Glutamatergic neuron (in vitro differentiated cells): ENCODE measurements at regions not wholly inside any gene's neighbourhood (a gene's known extent, or its start where the extent isn't known, plus 50 kb on each side); places are given as distances from the start of the nearest gene placed in this dataset.

Experiments
- DNase-seq: peaks from one replicate; pipeline ENCODE4 v3.0.0; 2022
- H3K27ac Mint-ChIP-seq: one replicate; pipeline ENCODE4 v1.8.0; 2020; ENCODE audit warnings: mild to moderate bottlenecking, mixed read lengths, inconsistent platforms; ENCODE audit not compliant: unreplicated experiment
- H3K27me3 Mint-ChIP-seq: one replicate; pipeline ENCODE4 v1.8.0; 2020; ENCODE audit warnings: mild to moderate bottlenecking, moderate library complexity, mixed read lengths, inconsistent platforms; ENCODE audit not compliant: unreplicated experiment
- H3K36me3 Mint-ChIP-seq: one replicate; pipeline ENCODE4 v1.8.0; 2020; ENCODE audit warnings: mild to moderate bottlenecking, mixed read lengths, inconsistent platforms; ENCODE audit not compliant: unreplicated experiment
- H3K4me1 Mint-ChIP-seq: one replicate; pipeline ENCODE4 v1.8.0; 2020; ENCODE audit warnings: mild to moderate bottlenecking, low read depth, mixed read lengths, inconsistent platforms; ENCODE audit not compliant: unreplicated experiment
- H3K4me3 Mint-ChIP-seq: one replicate; pipeline ENCODE4 v1.8.0; 2020; ENCODE audit warnings: mild to moderate bottlenecking, mixed read lengths, inconsistent platforms; ENCODE audit not compliant: unreplicated experiment
- H3K9me3 Mint-ChIP-seq: one replicate; pipeline ENCODE4 v1.8.0; 2020; ENCODE audit warnings: mild to moderate bottlenecking, moderate library complexity, mixed read lengths, inconsistent platforms; ENCODE audit not compliant: unreplicated experiment
- TF ChIP-seq, protein P1 (sequence below): fragments of 200-600 bp; sonication (generic); IDR thresholded peaks from one replicate; pipeline ENCODE4 v1.5.0; 2021; ENCODE audit not compliant: partially characterized antibody, unreplicated experiment

DNA sequence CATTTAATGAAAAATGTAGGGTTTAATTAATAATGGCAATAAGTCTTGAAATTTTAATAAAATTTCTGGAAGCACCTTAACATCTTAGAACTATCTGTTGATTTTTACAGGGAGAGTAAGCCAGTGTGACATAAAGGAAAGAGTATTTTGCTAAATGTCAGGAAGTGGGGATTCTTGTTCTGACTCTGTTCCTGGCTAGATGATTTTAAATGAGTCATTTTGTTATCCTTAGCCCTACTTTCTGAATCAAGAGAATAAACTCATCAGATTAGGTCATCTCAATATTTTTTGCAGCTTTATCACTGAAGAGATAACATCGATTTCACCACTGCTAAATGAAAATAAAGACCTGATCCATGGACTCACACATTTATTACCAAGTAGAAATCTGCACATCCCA is 377.5 kb upstream of the CYRIA start:
- Mint-ChIP-seq H3K4me1 (no peaks in the 10 kb centered on the region), H3K36me3 (no peaks in the 10 kb centered on the region)
- TF ChIP-seq, protein P1, sequence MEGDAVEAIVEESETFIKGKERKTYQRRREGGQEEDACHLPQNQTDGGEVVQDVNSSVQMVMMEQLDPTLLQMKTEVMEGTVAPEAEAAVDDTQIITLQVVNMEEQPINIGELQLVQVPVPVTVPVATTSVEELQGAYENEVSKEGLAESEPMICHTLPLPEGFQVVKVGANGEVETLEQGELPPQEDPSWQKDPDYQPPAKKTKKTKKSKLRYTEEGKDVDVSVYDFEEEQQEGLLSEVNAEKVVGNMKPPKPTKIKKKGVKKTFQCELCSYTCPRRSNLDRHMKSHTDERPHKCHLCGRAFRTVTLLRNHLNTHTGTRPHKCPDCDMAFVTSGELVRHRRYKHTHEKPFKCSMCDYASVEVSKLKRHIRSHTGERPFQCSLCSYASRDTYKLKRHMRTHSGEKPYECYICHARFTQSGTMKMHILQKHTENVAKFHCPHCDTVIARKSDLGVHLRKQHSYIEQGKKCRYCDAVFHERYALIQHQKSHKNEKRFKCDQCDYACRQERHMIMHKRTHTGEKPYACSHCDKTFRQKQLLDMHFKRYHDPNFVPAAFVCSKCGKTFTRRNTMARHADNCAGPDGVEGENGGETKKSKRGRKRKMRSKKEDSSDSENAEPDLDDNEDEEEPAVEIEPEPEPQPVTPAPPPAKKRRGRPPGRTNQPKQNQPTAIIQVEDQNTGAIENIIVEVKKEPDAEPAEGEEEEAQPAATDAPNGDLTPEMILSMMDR: no peak

DNA sequence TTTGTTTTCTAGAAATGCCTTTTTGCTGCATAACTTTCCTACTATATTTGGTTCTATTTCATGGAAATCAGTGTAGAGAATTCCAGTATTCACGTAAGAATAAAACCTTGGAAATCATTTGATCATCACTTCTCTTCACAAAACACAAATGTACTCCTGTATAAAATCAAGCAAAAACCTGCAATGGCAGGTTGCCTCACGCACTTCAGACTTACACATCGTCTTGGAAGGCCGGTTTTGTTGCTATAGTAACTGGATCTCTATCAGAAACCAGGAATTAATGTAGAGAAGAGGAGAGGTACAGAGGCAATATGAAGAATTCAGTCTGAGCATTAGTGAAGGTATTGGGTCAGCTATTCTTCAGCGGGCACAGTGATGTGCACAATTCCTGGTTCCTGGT is 370.7 kb upstream of the CYRIA start:
- Mint-ChIP-seq H3K36me3 (no peaks in the 10 kb centered on the region), H3K4me1 (no peaks in the 10 kb centered on the region), H3K27ac (no peak overlapping the region), H3K27me3 (no peaks in the 10 kb centered on the region), H3K9me3 (no peaks in the 10 kb centered on the region), H3K4me3 (no peak overlapping the region)
- TF ChIP-seq, protein P1: no peak
- DNase-seq: no peak

More for the DNA sequence above, 377.5 kb upstream of the CYRIA start:
- Mint-ChIP-seq H3K4me3 (no peak overlapping the region), H3K27ac (no peak overlapping the region), H3K9me3 (no peaks in the 10 kb centered on the region), H3K27me3 (no peaks in the 10 kb centered on the region)
- no peak for DNase-seq

DNA sequence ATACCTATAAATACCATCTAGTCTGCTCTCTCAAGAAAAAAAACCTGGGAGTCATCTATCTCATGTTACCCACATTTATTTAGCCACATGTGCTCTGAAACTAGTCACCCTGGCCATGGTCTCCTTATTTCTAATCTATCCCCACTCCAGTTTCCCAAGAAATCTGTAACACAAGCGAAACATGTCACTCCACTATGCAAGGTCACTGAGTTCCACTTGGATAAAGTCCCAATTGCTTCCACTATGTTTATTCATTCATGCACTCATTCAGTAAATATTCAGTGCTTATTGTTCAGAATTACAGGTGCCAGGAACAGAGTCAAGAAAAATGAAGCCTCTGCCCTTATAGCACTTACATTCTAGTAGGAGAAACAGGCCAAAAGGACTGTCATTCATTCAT is 369.4 kb upstream of the CYRIA start:
- Mint-ChIP-seq H3K4me3 (no peak overlapping the region), H3K4me1 (no peaks in the 10 kb centered on the region), H3K27ac (no peak overlapping the region), H3K27me3 (no peaks in the 10 kb centered on the region), H3K36me3 (no peaks in the 10 kb centered on the region), H3K9me3 (no peaks in the 10 kb centered on the region)
- no peak for DNase-seq
- TF ChIP-seq, protein P1: no peak

DNA sequence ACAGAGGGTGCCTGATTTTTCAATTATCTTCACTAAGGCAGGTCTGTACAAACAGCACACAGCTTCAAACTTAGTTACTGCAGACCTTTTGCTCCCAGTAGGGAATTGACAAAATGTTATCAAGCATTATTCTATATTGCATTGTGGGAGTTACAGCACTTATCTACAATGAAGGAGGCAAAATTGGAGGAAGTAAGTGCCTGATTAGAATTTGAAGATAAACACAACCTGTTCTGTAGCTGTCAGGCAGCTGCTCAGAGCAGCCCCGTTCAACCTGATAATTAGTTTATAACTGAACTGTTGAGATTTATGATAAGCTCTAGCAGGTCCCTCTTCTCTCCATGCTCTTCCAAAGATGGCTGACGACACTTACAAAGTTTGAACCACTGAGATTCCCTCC is 364.4 kb upstream of the CYRIA start:
- Mint-ChIP-seq H3K4me1 (no peaks in the 10 kb centered on the region), H3K27me3 (no peaks in the 10 kb centered on the region), H3K9me3 (no peaks in the 10 kb centered on the region), H3K27ac (no peak overlapping the region), H3K4me3 (no peak overlapping the region), H3K36me3 (no peaks in the 10 kb centered on the region)
- TF ChIP-seq, protein P1: no peak
- DNase-seq: no peak

DNA sequence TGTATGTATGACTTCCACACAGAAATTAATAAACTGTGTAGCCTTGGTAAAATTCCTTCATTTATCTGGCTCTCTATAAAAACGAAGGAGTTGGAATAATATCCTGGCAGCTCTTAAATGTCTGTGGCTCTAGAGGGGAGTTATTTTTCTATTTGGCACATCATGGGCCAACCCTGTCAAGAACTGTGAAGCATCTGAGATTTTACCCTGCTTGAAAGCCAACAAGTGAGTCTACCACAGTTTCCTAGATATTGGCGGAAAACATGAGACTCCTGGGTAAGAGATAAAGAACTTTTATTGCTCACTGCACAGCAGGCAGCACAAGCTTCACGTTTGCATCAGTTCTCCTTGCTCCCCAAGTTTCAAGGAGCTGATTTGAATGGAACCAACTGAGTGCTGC is 346.7 kb upstream of the CYRIA start:
- TF ChIP-seq, protein P1: no peak
- no peak for DNase-seq
- H3K36me3 Mint-ChIP-seq: no peaks in the 10 kb centered on the region
- H3K4me3 Mint-ChIP-seq: no peak overlapping the region
- H3K27ac Mint-ChIP-seq: no peak overlapping the region
- no peaks in the 10 kb centered on the region for H3K4me1 Mint-ChIP-seq
- H3K9me3 Mint-ChIP-seq: no peaks in the 10 kb centered on the region
- no peaks in the 10 kb centered on the region for H3K27me3 Mint-ChIP-seq
